GM12874 (cell line): ENCODE measurements at regions not wholly inside any gene's neighbourhood (a gene's known extent, or its start where the extent isn't known, plus 50 kb on each side); places are given as distances from the start of the nearest gene placed in this dataset.

Experiments used
- CTCF ChIP-seq: IDR thresholded peaks from 2 replicates; pipeline ENCODE4 v1.5.1; 2011; ENCODE audit warnings: low read depth, mild to moderate bottlenecking, control low read depth, low read length, moderate library complexity; ENCODE audit not compliant: insufficient read depth

DNA sequence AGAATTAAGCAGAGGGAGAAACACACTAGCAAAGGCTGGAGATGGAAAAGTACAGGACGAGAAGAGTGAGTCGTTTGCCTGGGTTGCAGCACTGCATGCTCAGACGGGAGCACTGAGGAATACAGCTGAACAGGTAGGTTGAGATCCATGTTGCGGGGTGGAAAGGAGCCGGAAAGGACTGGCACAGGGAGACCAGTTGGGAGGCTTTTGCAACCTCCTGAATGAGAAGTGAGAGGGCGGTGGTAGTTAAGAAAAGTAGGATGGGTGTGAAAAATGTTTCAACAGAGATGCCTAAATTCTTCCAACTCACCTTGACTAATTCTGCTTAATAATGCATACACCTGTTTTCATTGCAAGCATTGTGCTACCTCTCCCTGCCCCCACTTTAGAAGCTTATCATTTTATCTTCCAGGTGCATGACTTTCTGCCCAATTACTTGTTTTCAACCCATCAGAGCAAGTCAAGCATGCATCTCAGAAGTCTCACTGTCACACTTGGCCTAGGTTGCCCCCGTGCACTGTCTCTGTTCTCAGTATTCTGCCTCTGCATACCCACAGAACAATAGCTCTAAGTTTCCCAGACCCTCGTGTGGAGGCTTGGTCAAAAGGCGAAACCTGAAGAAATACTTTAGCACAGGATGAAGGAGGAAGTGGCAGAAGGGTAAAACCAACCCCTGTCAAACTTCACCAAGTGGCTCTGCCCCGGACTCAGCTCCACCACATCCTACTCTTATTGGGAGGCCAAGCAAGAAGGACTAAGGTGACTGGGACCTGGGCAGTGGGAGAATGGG is 199.3 kb upstream of the BCL6 start:
- no peak for TF ChIP-seq CTCF

DNA sequence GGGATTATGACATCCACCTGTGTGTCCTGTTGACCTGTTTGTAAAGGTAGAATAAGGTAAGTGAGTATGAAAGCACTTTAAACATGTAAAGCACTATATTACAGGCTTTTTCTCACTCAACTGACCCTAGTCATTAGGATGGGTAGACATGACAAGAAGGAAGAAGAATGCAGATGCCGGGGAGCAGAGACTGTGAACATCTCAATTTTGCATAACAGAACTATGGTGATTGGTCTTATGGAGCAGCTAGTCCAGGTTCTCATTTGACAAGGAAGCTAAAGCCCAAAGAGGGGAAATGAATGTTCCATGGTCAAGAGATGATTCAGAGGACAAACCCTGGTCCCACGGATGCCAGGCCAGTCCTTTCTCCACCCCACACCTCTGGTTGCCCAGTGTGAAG is 200.1 kb upstream of the BCL6 start:
- TF ChIP-seq CTCF, result no peak

DNA sequence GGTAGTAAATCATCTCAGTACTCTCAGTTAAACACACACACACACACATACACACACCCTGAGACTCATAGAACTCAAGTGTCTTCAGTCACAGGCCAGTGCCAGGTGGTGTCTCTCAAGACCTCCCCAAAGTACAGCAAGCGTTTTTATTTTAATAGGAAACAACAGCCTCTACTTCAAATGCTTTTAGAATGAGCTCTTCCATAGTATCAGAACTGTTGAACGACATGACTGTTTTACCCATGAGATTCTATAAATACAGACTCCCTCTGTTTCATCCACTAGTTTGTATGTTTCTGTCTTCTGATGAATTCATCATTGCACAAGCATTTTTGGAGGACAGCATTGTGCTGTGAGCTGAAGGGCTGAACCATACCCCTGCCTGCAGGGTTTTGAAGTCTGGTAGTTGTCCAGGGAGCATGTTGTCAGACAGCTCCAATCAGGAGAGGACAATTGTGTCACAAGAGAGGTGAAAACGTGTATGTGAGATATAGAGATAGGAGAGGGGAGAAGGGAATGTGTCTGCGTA is 201.0 kb upstream of the BCL6 start:
- TF ChIP-seq CTCF, result no peak

DNA sequence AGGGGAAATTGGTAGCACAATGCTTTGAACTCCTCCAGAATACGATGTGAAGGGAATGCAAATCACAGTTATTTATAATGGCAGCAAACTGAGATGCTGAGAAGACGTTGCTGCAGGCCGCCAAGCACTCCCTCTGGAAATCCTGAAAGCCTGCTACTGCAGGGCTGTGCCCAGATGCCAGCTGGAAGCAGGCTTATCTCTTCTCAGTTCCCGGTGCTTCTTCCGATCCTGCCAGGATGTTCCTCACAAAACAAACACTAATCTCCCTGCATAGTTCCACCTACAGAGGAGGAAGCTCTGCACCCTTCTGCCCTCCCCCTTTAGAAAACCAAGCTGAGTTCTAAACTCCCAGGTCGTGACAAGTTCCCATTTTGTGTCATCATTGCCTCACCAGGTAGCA is 201.7 kb upstream of the BCL6 start:
- TF ChIP-seq CTCF, result no peak

DNA sequence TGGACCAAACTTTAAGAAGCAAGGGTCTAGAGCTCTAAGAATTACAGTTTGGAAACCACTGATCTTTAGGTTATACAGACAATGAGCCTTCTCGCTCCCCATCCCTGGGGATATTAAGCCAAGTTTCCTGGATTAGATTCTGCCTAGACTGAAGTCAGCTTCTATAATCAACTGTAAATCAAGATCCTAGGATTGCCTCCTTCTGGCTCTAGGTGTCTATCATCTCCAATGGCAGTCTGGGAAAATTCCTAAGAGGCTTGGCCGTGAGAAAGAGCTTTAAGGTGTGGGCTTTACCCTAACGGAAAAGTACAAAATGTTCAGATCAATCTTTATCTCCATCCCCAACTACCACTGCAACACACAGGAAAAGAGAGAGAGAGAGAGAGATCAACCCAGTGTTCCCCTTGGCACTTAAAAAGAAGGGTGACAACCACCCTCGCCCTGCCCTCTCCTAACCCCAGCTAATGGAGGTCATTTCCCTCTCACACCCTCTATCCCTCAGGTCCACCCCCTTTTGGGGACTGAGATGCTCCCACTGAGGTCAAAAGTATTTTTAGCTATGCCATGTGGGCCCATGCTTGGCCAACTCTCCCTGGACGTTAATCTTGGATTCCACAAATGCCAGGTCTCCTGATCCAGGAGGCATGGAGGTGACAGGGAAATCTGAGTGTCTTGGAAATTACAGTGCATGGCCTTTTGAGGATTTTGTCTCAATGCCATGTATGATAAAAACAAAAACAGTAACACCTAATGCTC is 202.8 kb upstream of the BCL6 start:
- no peak for TF ChIP-seq CTCF

- no peak for TF ChIP-seq CTCF
These were observed 204.0 kb upstream of the BCL6 start for GRCh38 chr3:187949093-187949820.

DNA sequence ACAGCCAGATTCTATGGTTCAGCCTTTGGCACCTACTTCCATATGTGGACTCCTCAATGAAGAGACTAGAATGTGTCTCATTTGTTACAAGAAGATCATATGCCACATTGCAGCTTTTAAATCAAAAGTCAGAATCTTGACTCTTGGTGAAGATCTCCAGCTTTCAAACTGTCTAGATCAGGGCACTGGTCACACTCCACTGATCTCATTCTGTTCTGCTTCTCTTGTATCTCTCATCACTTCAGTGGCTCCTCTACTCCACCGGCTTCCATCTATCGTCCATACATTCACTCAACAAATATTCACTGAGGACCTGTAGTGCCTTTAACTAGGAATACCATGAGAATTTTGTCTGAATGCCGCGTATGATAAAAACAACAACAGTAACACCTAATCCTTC is 203.3 kb upstream of the LPP start:
- no peak for TF ChIP-seq CTCF
